ENCODE measurements at regions not wholly inside any gene's neighbourhood (a gene's known extent, or its start where the extent isn't known, plus 50 kb on each side); places are given as distances from the start of the nearest gene placed in this dataset.
"Not testable (repeated sequence)": the region's sequence is repeated elsewhere in the genome, so short reads cannot be mapped to it uniquely, and the experiment has no call there.

GRCh38 chr3:25171897-25172296 is 256.2 kb upstream of the RARB start:
- DNase-seq, result no peak

GRCh38 chr3:25173606-25174005 is 254.5 kb upstream of the RARB start:
- no peak for DNase-seq

DNA sequence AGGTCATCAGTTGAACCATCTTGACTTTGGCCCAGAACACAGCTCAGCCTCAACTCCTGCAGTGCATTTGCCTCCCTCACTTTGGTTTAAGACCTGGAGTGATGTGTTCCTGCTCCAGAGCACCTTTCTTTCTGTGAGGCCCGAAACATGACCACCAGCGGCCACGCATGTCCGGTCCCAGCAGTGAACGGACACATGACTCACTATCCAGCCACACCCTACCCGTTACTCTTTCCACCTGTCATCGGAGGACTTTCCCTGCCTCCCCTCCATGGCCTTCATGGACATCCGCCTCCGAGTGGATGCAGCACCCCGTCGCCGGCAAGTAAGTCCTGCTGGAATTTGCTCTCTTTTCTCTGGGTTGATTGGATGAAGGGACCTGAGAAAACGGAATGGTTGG is 253.8 kb upstream of the RARB start:
- DNase-seq, result no peak

DNA sequence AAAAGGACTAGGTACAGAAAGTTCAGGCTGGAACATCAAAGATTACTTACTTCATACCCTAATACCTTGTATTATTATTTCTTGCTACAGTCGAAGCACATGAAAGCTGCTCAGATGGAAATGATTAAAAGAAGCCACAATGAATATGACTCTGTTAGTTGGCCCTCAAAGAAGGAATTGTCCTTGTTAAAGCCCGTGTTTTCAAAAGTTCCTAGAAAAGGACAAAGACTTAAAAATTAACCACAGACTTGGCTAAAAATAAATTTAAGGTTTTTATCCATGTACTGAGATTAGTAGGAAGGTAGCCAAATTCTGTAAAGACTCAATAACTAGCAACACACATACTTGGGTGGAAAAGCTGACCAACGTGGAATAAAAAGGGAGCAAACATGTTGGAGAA is 251.0 kb upstream of the RARB start:
- no peak for DNase-seq

GRCh38 chr3:25178672-25179071 is 249.4 kb upstream of the RARB start:
- no peak for DNase-seq

DNA sequence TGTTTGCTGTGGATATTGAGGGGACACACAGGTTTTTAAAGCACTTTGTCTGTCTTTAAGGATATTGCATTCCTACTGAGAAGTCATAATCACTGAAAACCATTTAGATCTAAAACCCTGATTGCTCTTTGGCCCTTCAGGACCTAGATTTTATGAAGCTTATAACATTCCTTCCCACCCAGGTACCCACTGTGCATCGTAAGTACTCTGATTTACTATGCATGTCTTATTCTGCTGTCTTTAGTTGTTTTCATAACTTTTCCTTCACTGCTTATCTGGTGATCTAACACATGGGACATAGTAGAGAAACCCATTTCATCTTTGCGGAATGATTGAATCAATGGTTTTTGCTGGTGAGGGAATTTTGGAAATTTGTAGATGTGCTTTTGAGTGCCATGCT is 247.0 kb upstream of the RARB start:
- DNase-seq, result no peak

GRCh38 chr3:25182794-25183193 is 245.3 kb upstream of the RARB start:
- DNase-seq, result no peak

- no peak for DNase-seq
Observed at GRCh38 chr3:25184641-25185250, 243.3 kb upstream of the RARB start.

DNA sequence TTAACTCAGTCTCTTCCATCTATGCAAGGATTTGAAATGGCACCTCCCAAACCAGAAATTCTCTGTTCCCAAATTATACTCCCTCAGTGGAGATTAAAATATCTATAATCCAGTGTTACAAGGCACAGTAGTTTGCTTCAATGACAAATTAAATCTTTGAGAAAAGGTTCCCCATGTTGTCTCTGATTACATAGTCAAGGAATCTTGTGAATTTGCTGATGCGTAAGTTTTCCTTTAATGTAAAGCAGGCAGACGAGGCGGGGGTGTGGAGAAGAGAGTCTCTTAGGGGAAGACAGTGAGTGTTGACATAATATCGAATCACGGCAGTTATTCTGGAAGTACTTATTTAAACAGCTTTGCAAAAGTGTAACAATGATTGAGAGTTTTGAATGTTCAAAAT is 236.4 kb upstream of the RARB start:
- DNase-seq, result no peak

DNA sequence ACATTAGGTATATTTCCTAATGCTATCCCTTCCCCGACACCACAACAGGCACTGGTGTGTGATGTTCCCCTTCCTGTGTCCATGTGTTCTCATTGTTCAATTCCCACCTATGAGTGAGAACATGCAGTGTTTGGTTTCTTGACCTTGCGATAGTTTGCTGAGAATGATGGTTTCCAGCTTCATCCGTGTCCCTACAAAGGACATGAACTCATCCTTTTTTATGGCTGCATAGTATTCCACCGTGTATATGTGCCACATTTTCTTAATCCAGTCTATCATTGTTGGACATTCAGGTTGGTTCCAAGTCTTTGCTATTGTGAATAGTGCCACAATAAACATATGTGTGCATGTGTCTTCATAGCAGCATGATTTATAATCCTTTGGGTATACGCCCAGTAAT is 228.5 kb upstream of the RARB start:
- DNase-seq, result not testable (repeated sequence)

- no peak for DNase-seq
Observed at GRCh38 chr3:25212736-25213135, 215.3 kb upstream of the RARB start.

GRCh38 chr3:25214034-25214433 is 214.0 kb upstream of the RARB start:
- no peak for DNase-seq

GRCh38 chr3:25218362-25218761 is 209.7 kb upstream of the RARB start:
- no peak for DNase-seq

DNA sequence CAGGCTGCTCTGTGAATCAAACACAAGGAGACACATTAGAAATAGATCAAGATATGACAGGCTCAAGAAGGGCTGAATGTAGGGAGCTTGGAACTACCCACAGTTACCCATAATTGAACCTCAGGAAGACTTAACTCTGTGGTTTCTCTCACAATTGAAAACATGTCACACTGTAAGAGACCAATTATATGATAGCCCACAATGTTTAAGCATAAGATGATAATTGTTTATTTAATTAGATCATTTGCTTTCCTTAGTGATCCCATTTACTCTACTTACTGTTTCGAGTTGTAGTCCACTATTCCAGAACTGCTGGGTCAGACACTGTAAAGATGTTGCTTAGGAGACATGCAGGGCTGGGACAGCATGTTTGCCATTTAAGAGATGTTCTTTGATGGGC is 201.3 kb upstream of the RARB start:
- DNase-seq, result no peak

DNA sequence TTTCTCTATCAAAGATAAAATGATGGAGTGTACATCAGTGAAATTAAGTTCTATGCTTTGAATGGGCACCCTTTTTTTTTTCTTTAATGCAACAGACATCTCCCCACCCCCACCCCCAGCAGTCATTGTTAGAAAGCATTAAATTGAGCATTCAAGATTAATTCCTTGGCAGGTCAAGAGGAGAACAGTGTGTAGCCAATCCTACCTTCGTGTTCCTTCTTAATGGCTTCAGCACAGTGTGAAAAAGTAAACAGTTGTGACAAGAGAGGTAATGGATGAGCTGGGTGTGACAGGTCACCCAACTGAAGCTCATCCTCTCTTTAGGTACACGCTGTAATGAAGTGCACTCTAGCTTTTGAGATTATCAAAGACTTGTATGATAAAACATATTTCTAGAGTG is 198.5 kb upstream of the RARB start:
- DNase-seq, result no peak

GRCh38 chr3:25235031-25235430 is 193.0 kb upstream of the RARB start:
- no peak for DNase-seq

- no peak for DNase-seq
Observed at GRCh38 chr3:25235466-25235865, 192.6 kb upstream of the RARB start.

- no peak for DNase-seq
Observed at GRCh38 chr3:25237602-25238001, 190.5 kb upstream of the RARB start.

GRCh38 chr3:25239042-25239441 is 189.0 kb upstream of the RARB start:
- no peak for DNase-seq

GRCh38 chr3:25246913-25247312 is 181.2 kb upstream of the RARB start:
- no peak for DNase-seq

DNA sequence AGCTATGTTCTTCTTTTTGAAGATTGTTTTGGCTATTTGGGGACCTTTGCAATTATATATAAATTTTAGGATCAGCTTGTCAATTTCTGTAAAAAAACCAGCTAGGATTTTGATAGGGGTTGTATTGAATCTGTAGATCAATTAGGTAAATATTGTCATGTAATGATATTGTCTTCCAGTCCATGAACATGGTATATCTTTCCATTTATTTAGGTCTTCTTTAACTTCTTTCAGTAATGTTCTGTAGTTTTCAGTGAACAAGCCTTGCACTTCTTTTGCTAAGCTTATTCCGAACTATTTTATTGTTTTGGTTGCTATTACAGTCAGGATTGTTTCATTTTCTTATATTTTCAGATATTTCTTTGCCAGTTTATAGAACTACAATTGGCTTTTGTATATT is 175.8 kb upstream of the RARB start:
- DNase-seq, result no peak

- no peak for DNase-seq
Observed at GRCh38 chr3:25257026-25257425, 171.0 kb upstream of the RARB start.

DNA sequence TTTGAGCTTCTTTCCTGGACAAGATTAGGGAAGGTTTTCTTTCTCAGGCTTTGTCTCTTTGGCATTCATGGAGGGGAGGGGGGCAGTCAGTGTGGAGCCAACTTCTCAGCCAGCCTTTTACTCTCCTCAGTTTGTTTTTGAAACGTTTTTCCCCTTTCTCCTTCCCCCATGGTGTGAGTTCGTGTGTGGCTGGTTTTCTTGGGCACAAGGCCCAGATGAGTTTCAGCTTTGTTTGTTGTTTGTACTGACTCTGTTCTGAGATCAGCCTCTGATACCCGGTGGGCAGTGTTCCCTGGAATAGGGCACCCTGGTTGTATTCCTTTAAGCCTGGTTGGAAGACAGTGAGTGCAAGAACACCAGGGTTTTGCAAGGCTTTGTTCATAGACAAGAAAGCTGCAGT is 168.2 kb upstream of the RARB start:
- DNase-seq, result no peak

- DNase-seq, result no peak
Observed at GRCh38 chr3:25262322-25262721, 165.7 kb upstream of the RARB start.

- DNase-seq, result no peak
Observed at GRCh38 chr3:25265284-25265683, 162.8 kb upstream of the RARB start.

DNA sequence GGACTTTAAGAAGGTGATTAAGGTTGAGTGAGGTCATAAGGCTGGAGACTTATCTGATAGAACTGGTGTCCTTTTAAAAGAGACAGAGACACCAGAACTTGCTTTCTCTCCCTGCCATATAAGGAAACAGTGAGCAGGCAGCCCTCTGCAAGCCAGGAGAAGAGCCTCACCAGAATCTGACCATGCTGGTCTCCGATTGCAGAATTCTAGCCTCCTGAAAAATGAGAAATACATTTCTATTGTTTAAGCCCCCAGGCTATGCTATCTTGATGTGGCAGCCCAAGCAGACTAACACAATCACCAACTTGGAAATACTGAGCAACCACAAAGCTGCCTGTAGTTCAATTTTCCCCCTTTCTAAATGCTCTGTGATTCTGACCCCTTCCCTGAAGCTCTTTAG is 161.4 kb upstream of the RARB start:
- DNase-seq, result no peak

Data from CD4-positive, alpha-beta T cell treated with Interleukin-4 for 4 hours (primary cell).